Heart left ventricle (tissue), 13 donors: ENCODE measurements at regions not wholly inside any gene's neighbourhood (a gene's known extent, or its start where the extent isn't known, plus 50 kb on each side); places are given as distances from the start of the nearest gene placed in this dataset.

ENCODE experiments used
- CTCF ChIP-seq, 12 donors: fragments of 200-600 bp; sonication (generic) in 4 of 12; IDR thresholded peaks; one replicate each; pipeline versions ENCODE4 v1.5.0 to v1.8.0; 2018 to 2022; ENCODE audit warnings: antibody characterized with exemption in 12 of 12, mild to moderate bottlenecking in 5 of 12
- POLR2A ChIP-seq, 2 donors: fragments of 450-650 bp; IDR thresholded peaks; one replicate each; pipeline ENCODE4 v1.6.1; 2017; ENCODE audit warnings: antibody characterized with exemption in 2 of 2, mild to moderate bottlenecking in 2 of 2, moderate library complexity in 2 of 2
- donor health status: ischemic (EF 13 %, LVEDD 7.1; RV severe dilation, severe dysfunction).
- donor health status: DM: no; HTN: yes; CAD: no.
- donor health status: DM: no; HTN: no; CAD: no.
- donor health status: ischemic (EF 25% LVEDD 6.9; RV normal size, moderate dysfunction).
- donor health status: ischemic (EF 25% LVEDD 5.7; RV mildly dilated, moderate dysfunction).
- donor health status: ischemic (EF 35%, LVEDD 5.7; RV mildly dilated, moderate dysfunction).
- donor health status: nonischemic (EF 11% LVEDD 7.7; RV severe dilation, severe dysfunction).
- donor health status: DM: yes; HTN: yes; CAD: no.
- donor health status: PGD.
- donor health status: ischemic (EF 29% LVEDD 5.4; RV normal size, mild dysfunction).
- donor health status: nonischemic (EF 23%, LVEDD 6.1; RV moderate dilation, normal function).

- TF ChIP-seq CTCF (IDR thresholded peaks at IDR 0.05) (no peak), POLR2A (IDR thresholded peaks at IDR 0.05) (no peak)
Measured at GRCh38 chr4:184317234-184317918, 99.7 kb upstream of the ENPP6 start.
